Forelimb muscle (tissue), 1 donor: ENCODE measurements at regions not wholly inside any gene's neighbourhood (a gene's known extent, or its start where the extent isn't known, plus 50 kb on each side); places are given as distances from the start of the nearest gene placed in this dataset.

ENCODE experiments used
- DNase-seq: peaks from one replicate; pipeline ENCODE4 v3.0.0-alpha.2; 2013; ENCODE audit warnings: low read depth

DNA sequence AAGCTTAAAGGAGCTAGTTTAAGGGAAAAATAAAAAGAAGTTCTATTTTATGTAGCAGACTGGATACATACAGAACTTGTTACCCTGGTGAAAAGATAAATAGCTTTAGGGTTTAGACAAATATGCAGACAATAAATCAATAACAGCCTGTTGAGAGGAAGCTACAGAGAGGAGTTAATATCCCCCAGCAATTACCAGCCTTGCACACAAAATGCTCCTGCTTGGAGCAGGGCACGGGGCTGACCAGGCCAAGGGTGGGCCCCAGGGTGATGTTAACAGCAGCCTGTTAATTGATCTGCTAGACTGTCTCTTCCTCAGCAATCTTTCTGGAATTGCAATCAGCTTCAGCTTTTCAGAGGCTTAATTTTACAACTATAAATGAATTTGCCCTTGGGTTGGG, 125.1 kb upstream of the SOX4 start:
- no peak for DNase-seq

DNA sequence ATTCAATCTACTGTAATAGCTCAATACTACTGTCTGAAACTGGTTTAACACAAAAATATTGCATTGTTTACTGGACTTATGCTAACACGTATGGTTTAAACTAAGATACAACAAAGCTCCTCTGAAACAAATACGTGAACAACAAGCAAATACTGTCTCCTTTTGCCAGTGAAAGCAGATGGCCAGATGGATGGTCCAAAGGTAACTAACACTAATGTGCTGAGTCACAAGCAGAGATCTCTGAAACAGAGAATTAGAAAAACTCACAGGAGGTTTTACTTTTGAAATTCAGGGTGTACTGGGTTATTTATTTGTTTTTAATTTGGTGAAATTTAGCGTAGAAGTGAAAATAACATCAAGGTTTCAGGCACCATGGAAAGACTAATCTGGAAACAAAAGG, 124.3 kb upstream of the SOX4 start:
- DNase-seq = no peak

- no peak for DNase-seq
Measured at GRCh38 chr6:21476112-21476511, 117.4 kb upstream of the SOX4 start.

GRCh38 chr6:21478411-21478810, 115.1 kb upstream of the SOX4 start:
- no peak for DNase-seq

DNA sequence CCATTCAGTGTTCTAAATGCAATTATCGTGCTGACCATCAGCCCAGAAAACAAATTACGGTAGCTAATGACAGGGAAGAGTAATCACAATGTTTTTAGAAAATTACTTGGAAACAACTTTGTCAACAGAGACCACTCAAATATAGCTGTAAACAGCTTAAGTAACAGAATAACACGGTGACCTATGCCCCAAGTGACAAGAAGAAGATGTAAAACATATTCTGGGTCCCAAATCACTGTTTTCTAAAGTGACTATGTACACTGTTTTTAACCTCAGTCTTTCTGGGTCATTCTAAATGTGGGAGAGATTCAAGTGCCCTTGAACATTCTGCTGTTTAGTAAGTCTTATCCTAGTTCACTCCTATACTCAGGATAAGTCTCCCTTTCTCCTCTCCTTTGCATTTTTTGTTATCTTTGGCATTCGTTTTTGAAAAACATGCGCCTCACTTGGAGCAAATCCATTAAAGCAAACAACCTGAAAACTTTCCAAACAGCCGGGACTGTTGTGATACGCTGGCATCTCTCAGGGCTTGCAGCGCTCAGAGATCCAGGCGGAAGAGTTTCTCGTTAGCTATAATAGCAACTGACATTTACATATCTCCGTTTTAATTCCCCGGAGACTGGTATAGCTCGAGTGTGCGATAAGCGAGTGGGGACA, 114.5 kb upstream of the SOX4 start:
- no peak for DNase-seq

- no peak for DNase-seq
Measured at GRCh38 chr6:21486115-21486514, 107.4 kb upstream of the SOX4 start.

DNA sequence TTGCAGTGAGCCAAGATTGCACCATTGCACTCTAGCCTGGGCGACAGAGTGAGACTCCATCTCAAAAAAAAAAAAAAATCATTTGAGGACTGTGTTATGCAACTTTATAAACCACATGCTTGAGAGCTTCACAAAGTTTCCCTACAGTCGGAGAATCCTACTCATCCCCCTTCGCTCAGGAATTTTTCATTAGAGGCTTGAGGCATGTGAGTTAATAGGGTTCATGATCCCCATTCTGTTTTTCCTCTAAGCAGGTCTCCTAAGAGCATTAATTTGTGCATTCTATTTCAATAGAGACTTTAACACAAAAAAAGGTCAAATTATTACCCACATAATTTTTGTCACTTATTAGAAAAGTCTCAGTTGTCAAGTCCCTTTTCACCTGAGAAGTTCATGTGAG, 103.7 kb upstream of the SOX4 start:
- DNase-seq = no peak

DNA sequence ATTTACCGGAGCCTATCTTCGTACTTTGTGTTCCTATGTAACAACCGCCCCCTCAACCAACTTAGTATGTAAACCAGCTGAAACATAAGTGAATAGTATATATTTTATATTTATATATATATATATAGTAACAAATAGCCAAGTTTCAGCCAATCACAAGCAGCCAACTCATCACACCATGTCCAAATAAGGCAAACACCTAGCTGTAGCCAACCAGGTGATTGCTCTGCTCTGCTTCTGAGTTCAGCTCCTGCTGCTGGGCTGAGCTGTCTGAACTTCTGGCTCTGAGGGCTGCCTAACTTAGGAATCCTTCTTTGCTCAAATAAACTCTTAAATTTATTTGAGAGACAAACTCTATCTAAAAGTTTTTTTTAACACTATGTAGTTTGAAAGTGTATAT, 101.6 kb upstream of the SOX4 start:
- DNase-seq = no peak

- no peak for DNase-seq
Measured at GRCh38 chr6:21494505-21494904, 99.0 kb upstream of the SOX4 start.

- no peak for DNase-seq
Measured at GRCh38 chr6:21496196-21496595, 97.4 kb upstream of the SOX4 start.

GRCh38 chr6:21496706-21497105, 96.8 kb upstream of the SOX4 start:
- DNase-seq = no peak

GRCh38 chr6:21500314-21501020, 93.1 kb upstream of the SOX4 start:
- DNase-seq = no peak

- DNase-seq = no peak
Measured at GRCh38 chr6:21501021-21501354, 92.6 kb upstream of the SOX4 start.

- no peak for DNase-seq
Measured at GRCh38 chr6:21501815-21502214, 91.7 kb upstream of the SOX4 start.

DNA sequence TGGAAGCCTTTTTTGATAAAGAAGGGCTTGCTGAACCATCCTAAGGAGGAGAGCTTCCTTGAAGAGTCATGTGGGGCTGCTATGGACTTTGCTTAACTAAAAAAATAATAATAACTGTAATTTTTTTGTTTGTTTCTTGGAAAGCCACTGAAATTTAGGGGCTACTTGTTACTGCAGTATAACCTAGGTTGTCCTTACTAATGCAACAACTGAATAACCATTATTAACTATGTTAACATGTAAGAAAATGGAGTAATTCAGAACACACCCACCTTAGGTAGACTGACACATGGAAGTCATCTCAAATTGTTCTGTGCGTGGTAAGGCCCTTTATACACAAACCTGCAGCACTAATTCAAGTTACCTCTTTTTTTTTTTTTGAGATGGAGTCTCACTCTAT, 90.9 kb upstream of the SOX4 start:
- DNase-seq = no peak

GRCh38 chr6:21504790-21505189, 88.8 kb upstream of the SOX4 start:
- no peak for DNase-seq

- no peak for DNase-seq
Measured at GRCh38 chr6:21505574-21505990, 88.0 kb upstream of the SOX4 start.

- no peak for DNase-seq
Measured at GRCh38 chr6:21506126-21506525, 87.4 kb upstream of the SOX4 start.

- DNase-seq = no peak
Measured at GRCh38 chr6:21507811-21508210, 85.7 kb upstream of the SOX4 start.

GRCh38 chr6:21508753-21509152, 84.8 kb upstream of the SOX4 start:
- no peak for DNase-seq

- no peak for DNase-seq
Measured at GRCh38 chr6:21511891-21512550, 81.5 kb upstream of the SOX4 start.

DNA sequence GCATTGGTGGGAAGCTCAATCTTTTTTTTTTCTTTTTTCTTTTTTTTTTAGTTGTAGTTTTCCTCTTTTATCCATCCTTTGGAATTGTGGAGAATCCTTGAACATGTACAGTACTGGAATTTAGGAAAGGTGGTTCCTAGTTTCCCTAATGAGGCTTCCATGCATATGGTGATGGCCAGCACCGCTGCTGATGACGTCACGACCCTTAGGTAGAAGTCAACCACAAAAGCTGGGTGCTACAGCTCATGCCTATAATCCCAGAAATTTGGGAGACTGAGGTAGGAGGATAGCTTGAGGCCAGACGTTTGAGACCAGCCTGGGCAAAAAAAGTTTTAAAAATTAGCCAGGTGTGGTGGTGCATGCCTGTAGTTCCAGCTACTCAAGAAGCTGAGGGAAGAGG, 79.3 kb upstream of the SOX4 start:
- no peak for DNase-seq

DNA sequence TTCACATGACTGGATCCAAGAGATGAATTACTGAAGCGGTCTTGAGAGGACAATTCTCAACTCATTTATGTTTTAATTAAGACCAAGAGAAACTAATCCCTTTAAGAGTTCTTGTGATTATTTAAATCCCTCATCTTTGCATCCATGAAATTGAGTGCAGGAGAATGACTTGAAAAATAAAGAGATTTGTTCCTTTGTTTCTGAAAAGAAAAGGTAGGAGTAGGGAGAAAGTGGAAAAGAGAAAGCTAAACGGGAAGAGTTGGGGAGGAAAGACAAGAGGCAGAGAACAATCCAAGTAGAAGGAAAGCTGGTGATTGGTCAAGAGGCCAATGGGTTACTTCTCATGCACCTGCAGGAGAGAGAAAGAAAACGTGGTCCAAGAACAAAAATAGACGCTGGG, 75.2 kb upstream of the SOX4 start:
- no peak for DNase-seq
